22Rv1 (cell line): ENCODE measurements at regions not wholly inside any gene's neighbourhood (a gene's known extent, or its start where the extent isn't known, plus 50 kb on each side); places are given as distances from the start of the nearest gene placed in this dataset.

ENCODE experiments used
- ZFX ChIP-seq: fragments of 450-650 bp; IDR thresholded peaks from 2 replicates; pipeline ENCODE4 v1.6.1; 2017; ENCODE audit warnings: antibody characterized with exemption, borderline replicate concordance
- TF ChIP-seq, protein P1 (sequence below): fragments of 450-650 bp; IDR thresholded peaks from 2 replicates; pipeline ENCODE4 v1.5.1; 2017; ENCODE audit warnings: mild to moderate bottlenecking

- TF ChIP-seq, protein P1, sequence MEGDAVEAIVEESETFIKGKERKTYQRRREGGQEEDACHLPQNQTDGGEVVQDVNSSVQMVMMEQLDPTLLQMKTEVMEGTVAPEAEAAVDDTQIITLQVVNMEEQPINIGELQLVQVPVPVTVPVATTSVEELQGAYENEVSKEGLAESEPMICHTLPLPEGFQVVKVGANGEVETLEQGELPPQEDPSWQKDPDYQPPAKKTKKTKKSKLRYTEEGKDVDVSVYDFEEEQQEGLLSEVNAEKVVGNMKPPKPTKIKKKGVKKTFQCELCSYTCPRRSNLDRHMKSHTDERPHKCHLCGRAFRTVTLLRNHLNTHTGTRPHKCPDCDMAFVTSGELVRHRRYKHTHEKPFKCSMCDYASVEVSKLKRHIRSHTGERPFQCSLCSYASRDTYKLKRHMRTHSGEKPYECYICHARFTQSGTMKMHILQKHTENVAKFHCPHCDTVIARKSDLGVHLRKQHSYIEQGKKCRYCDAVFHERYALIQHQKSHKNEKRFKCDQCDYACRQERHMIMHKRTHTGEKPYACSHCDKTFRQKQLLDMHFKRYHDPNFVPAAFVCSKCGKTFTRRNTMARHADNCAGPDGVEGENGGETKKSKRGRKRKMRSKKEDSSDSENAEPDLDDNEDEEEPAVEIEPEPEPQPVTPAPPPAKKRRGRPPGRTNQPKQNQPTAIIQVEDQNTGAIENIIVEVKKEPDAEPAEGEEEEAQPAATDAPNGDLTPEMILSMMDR: no peak
- no peak for TF ChIP-seq ZFX
These were observed 284.3 kb downstream of the SLC7A11 start for GRCh38 chr4:137957806-137958205.
